GM18873 (cell line): ENCODE measurements at regions not wholly inside any gene's neighbourhood (a gene's known extent, or its start where the extent isn't known, plus 50 kb on each side); places are given as distances from the start of the nearest gene placed in this dataset.

Source experiments
- ATAC-seq: cut with Tn5 transposase; IDR thresholded peaks from one replicate; pipeline ENCODE4 v1.9.1; 2021; ENCODE audit warnings: mild to moderate bottlenecking, moderate library complexity, moderate number of reproducible peaks; ENCODE audit not compliant: unreplicated experiment, low FRiP score

GRCh38 chr13:85545771-85546170 is 253.4 kb downstream of the SLITRK6 start:
- ATAC-seq: no peak

GRCh38 chr13:85544756-85545155 is 254.5 kb downstream of the SLITRK6 start:
- ATAC-seq: no peak

GRCh38 chr13:85543144-85543543 is 256.1 kb downstream of the SLITRK6 start:
- no peak for ATAC-seq

DNA sequence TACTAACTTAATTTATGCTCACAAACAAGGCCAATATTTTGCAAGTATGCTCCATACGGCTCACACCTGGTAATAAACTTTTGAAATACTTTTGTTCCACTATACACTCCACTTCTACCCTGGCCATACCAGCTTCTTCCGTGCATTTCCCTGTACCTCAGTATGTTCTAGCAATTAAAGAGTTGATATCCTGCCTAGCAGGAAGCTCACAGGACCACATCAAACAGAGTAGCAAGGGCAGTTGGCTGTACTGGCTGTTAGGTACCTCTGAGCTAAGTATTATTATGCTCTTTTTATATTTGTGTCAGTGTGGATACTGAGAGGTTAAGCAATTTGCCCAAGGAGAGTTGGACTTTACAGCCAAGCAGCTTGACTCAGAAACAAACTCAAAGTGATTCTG is 257.7 kb downstream of the SLITRK6 start:
- no peak for ATAC-seq

GRCh38 chr13:85538957-85539356 is 260.3 kb downstream of the SLITRK6 start:
- no peak for ATAC-seq

DNA sequence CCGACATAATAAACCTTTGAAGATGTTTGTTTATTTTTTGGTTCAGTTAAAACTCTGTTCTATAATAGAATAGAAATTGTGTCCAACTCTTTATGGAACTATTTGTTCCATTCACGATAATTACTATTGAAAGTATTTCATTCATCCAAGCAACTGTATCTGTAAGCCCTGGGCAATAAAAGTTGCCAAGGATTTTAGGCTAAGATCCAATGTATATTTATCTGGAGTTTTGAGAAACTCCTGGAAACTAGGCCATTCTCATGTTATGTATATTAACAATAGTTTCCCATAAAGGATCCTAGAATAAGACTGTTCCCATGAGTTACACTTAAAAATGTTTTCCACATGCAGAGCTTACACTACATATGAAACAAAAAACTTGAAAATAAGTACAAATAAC is 261.6 kb downstream of the SLITRK6 start:
- ATAC-seq: no peak

DNA sequence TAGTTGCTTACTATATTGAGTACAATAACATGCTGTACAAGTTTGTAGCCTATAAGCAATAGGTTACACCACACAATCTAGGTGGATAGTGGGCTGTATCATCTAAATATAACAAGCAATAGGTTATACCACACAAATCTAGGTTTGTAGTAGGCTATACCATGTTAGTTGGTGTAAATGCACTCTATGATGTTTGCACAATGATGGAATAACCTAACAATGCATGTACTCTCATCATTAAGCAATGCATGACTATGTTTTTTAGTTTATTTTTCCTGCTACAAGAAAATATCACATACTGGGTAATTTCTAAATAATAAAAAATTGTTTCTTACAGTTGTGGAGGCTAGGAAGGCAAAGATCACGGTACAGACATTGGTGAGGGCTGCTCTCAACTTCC is 262.5 kb downstream of the SLITRK6 start:
- ATAC-seq: no peak

- no peak for ATAC-seq
These were observed 263.7 kb downstream of the SLITRK6 start for GRCh38 chr13:85535316-85536084.

GRCh38 chr13:85533911-85534310 is 265.3 kb downstream of the SLITRK6 start:
- ATAC-seq: no peak

DNA sequence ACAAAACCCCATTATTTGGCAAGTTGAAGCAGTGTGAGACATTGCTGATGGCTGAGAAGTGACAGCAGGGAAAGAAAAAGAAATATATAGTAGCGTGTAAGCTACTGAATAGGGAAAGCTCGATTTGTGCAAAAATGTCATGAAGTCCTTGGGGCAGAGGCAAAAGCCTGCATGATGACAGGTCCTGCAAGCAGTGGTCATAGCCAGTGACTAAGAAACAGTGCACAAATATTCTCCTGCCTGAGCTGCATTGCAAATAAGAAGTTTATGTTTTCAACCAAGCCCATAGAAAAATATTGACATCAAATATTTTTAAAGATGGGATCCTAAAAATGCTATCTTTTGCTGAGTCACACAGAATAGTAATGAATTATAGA is 270.0 kb downstream of the SLITRK6 start:
- no peak for ATAC-seq

DNA sequence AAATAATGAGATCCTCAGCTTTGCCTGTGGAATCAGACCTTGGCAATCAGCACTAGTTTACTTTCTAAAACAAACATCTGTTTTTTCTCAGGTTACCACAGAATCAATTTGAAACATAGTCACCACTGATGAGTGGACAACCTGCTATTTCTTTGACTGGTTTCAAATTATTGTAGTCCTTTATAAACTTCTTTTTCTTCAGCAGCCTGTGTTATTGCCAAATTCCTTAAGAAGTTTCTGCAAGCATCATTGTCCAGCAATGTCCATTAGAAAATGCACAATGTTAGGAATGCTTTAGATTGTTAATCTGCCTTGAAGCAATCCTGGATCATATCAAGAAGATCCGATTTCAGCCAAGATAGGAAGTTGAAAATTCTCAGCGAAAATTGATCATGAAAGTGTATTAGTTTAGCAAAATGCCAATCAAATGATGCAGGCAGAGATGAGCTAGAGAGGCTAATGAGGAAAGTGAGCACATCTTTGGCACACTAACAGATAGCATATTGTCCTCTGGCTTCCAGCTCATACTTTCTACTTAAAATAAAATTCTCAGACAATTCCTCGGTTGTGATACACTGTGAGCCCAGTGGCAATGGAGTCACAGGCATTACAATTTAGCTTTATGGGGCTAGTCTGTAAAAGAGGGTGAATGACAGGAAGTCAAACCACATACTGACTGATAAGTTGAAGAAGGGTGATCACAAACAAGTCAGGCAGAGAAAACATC is 270.6 kb downstream of the SLITRK6 start:
- ATAC-seq: no peak

- ATAC-seq: no peak
These were observed 271.9 kb downstream of the SLITRK6 start for GRCh38 chr13:85527316-85527715.

DNA sequence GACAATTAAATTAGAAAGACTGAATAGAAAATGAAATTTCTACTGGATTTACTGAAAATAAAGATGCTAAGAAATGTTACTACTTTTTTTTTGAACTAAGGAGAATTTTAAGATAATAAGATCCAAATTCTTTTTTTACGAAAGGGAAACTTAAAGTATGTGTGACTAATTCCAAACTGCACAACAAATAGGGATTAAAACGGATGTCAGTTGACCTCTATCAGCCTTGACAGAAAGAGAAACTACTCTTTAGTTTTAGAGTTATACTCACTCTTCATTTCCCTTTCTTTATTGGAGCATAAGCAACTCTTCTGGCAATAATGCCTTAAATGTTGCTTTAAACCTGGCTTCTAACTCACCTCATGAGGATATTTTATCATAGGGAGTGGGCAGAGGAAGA is 273.8 kb downstream of the SLITRK6 start:
- ATAC-seq: no peak

DNA sequence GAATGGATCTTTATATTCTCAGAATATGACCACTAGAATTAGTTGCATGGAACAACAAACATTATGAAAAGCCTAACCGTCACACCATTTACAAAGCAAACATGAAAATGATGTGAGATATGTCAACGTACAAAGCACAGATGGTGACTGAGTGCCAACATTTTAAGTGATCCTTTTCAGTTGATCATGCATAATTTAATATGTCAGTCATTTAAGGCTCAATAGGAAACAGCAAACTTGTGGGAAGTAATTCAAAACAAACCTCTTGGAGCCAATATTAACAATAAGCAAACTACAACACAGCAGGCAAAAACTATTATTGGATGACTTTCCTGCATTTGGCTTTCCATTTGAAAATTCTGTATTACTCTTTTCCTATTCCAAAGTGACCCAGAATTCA is 277.6 kb downstream of the SLITRK6 start:
- ATAC-seq: no peak

DNA sequence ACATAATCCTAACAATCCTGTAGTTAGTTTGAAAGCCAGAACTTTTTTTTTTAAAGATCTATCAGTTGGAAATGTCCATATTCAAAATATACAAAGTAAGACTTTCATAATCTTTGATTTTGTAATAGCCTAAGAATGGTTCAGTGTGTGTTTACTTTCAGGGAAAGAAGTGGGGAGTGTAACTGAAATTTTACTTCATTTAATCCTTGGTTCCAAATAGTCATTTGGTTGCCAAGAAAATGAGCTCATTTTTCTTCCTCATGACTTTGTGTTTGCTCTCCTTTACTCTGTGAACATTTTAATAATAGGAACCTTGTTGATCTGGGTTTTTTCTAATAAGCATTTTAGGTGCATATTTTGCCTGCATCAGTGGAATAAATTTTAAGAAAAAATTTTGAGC is 278.8 kb downstream of the SLITRK6 start:
- no peak for ATAC-seq

DNA sequence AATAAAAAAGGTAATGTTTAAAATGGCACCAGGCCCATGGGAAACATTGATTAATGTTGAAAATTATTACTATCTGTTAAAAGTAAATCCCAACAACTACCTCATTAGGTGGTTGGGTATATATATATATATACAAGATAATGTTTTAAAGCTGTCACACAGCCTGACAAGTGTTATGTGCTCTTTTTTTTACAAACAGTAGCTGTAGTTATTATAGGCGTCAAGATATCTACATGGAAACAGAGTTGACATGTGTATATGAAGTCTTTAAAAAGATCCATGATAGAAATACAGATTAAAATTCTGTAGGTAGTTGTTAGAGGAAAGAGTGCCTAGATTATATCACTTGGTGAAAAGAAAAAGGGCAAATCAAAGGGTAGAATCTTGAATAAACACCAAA is 279.9 kb downstream of the SLITRK6 start:
- no peak for ATAC-seq

DNA sequence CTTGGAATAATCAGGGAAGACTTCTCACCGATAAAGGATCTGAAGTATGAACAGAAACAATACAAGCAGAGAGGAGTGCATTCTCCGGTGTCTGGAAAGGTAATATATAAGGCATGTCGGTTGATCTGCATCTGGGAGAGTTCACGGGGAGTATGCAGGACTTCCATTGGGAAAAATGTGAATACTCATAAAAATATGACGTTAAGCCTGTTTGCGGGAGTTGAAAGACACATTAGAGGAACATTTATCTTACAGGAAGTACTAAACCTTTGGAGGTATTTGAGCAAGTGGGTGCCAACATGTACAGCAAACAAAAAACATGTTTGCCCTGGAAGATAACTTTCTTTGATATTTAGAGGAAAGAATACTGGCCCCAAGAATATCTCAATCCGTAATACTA is 286.8 kb downstream of the SLITRK6 start:
- ATAC-seq: no peak

DNA sequence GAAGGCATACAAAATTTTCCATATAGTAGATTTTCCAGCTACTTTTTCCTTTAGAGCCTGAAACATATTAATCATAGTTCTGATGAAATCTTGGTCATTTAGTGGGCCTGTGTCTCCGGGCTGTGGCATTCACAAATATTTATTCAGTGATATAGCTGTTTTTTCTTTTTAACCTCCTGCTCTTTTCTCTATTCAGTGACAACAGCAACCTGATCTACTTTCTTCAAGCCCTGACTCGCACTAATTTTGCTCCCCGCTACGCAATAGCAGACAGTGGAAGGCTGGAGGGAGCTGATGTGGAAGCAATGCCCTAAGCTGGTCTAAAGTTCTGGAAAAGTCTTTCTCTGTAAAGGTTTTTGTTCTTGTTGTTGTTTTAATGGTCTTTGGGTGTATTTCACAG is 289.7 kb downstream of the SLITRK6 start:
- ATAC-seq: no peak

DNA sequence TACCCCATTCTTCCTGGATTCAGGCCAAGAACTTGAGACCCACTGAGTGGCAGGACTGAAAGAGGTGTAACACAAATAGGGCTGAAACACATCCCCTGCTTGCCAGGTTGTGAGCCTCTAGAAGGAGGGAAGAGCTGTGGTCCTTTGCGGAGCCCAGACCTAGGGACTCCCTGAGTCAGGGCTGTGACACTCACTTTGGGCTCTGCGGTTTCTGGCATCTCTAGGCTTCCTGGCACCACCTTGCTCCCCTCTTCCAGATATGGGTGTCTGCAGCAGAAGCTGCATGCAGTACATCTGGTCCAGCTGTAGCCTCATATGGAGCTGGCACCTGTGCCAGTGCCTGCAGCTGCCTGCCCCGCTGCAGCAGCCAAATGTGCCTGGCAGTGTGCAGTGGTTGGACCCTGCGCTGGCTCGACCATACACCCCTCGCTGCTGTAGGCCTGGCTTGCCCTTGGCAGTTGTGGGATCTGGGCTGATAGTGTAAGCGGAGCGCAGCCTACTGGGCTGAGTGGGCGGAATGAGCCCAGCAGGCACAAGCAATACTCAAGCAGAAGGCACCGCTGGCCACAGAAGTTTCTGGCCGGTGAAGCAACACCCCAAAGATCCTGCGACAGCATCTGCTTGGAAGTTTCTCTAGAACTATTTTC is 290.4 kb downstream of the SLITRK6 start:
- ATAC-seq: no peak

DNA sequence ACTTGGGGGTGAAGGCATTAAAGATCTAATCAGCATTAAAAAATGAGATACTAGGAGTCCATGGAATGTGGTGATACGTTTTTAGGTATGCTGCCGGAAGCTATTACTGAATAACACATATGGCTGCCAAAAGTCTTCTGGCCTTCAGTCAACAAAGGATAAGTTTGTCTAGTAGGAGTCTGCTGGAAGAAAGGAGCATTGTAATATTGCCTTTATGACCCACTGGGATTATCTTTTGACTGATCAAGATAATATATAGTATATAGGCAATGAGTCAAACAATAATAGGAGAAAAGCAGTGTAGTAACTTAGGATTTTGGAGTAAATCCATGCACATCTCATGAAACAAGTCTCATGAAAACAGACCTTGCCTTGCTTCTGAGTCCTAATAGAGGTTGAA is 295.4 kb downstream of the SLITRK6 start:
- ATAC-seq: no peak

- ATAC-seq: no peak
These were observed 297.6 kb downstream of the SLITRK6 start for GRCh38 chr13:85501616-85502015.
